ENCODE measurements at regions not wholly inside any gene's neighbourhood (a gene's known extent, or its start where the extent isn't known, plus 50 kb on each side); places are given as distances from the start of the nearest gene placed in this dataset.

DNA sequence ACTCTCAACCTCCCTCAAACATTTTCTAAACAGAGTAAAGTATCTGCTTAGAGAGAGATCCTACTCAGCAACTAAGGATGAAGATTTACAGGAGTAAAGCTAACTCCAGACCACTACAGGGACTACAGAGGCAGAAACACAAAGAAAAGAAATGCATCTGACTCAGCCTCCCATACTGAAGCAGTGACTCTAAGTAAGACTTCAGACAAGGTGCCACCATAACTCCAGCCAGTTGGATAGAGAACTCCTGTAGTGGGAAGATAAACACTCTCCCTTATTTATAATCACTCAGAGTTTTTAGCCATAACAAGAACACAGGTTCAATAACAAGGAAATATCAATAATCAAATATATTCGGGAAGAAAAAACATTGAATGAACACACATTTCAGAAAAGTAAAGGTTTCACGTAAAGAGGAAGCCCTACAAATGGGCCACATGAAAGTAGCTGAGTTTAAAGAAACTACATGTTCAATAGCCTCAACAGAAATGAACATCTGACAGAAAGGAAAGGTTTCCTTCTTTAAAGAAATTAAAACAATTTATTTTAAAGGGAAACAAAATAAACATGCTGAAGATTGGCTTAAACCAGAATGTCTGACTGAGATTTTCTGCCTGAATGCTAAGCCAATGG is 519.9 kb downstream of the KCNJ3 start:
- ChIA-PET CTCF (no interaction called here), POLR2A (no interaction called here)
- WGBS (ENCODE audit: missing lambda C conversion rate) = 27% methylated on average over 2 of the region's 2 CpGs
- H3K4me3 ChIP-seq = no peak overlapping the region
- no peak for ATAC-seq
- H3K27ac ChIP-seq = no peak overlapping the region
- H3K4me1 ChIP-seq = no peaks in the 10 kb centered on the region
- FAIRE-seq = no peak
- no peaks in the 10 kb centered on the region for H3K9me3 ChIP-seq
- no peak overlapping the region for H3K4me2 ChIP-seq
- DNase-seq (ENCODE audit: low read depth in 1 of 2, low spot score in 1 of 2) = no peak
- TF ChIP-seq MAZ (IDR thresholded peaks at IDR 0.05; ENCODE audit: borderline replicate concordance, low read depth, low read length) (no peak), POLR2AphosphoS2 (conservative IDR thresholded peaks at IDR 0.05; ENCODE audit: low read length) (no peak), TP53 (CRISPR knock-in tag; IDR thresholded peaks at IDR 0.05) (no peak), PHF8 (IDR thresholded peaks at IDR 0.05; ENCODE audit: borderline replicate concordance, low read depth) (no peak), HOXB13 (CRISPR knock-in tag; IDR thresholded peaks at IDR 0.05; ENCODE audit: low read depth) (no peak), FOSB (CRISPR knock-in tag; IDR thresholded peaks at IDR 0.05) (no peak), ZC3H11A (IDR thresholded peaks at IDR 0.05) (no peak), GATA3 (IDR thresholded peaks at IDR 0.05; ENCODE audit: borderline replicate concordance) (no peak), EHMT2 (IDR thresholded peaks at IDR 0.05; ENCODE audit: low read depth) (no peak)
- TF ChIP-seq, protein P1, sequence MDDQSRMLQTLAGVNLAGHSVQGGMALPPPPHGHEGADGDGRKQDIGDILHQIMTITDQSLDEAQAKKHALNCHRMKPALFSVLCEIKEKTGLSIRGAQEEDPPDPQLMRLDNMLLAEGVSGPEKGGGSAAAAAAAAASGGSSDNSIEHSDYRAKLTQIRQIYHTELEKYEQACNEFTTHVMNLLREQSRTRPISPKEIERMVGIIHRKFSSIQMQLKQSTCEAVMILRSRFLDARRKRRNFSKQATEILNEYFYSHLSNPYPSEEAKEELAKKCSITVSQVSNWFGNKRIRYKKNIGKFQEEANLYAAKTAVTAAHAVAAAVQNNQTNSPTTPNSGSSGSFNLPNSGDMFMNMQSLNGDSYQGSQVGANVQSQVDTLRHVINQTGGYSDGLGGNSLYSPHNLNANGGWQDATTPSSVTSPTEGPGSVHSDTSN (IDR thresholded peaks at IDR 0.05) = no peak
- TF ChIP-seq, protein P2, sequence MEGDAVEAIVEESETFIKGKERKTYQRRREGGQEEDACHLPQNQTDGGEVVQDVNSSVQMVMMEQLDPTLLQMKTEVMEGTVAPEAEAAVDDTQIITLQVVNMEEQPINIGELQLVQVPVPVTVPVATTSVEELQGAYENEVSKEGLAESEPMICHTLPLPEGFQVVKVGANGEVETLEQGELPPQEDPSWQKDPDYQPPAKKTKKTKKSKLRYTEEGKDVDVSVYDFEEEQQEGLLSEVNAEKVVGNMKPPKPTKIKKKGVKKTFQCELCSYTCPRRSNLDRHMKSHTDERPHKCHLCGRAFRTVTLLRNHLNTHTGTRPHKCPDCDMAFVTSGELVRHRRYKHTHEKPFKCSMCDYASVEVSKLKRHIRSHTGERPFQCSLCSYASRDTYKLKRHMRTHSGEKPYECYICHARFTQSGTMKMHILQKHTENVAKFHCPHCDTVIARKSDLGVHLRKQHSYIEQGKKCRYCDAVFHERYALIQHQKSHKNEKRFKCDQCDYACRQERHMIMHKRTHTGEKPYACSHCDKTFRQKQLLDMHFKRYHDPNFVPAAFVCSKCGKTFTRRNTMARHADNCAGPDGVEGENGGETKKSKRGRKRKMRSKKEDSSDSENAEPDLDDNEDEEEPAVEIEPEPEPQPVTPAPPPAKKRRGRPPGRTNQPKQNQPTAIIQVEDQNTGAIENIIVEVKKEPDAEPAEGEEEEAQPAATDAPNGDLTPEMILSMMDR (IDR thresholded peaks at IDR 0.05) = no peak
- TF ChIP-seq, protein P3, sequence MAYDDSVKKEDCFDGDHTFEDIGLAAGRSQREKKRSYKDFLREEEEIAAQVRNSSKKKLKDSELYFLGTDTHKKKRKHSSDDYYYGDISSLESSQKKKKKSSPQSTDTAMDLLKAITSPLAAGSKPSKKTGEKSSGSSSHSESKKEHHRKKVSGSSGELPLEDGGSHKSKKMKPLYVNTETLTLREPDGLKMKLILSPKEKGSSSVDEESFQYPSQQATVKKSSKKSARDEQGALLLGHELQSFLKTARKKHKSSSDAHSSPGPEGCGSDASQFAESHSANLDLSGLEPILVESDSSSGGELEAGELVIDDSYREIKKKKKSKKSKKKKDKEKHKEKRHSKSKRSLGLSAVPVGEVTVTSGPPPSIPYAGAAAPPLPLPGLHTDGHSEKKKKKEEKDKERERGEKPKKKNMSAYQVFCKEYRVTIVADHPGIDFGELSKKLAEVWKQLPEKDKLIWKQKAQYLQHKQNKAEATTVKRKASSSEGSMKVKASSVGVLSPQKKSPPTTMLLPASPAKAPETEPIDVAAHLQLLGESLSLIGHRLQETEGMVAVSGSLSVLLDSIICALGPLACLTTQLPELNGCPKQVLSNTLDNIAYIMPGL (CRISPR knock-in tag; IDR thresholded peaks at IDR 0.05; ENCODE audit: borderline replicate concordance) = no peak

DNA sequence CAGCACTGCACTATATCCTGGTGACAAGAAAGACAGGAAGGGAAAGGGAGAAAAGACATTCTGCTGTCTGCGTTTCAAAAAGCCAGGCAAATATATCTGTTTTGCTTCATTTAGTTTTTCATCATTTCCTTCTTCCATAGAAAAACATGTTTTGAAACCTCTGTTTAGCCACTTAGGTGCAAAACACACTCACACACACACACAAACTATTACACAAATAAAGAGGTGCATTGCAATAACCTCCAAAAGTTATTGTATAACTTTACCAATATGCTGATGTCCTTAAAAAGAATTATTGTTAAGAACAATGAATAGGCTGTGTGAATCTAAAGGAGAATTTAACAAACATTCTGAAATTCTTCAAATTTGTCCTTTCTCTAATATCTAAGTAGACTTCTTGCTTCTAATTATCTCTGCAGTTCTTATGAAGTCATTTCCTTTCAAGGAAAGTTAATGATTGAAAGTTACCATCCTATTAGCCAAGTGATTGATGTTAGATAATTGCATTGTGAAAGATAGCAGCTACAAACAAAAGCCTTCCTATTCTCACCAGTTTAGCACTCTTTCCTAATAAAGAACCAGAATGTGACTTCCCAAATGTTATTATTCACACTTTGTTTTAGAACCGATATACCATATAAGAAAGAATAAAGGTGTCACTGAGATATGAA is 516.7 kb downstream of the KCNJ3 start:
- no peak for FAIRE-seq

More for the DNA sequence above, 516.7 kb downstream of the KCNJ3 start:
- no peak for DNase-seq (ENCODE audit: low read depth in 1 of 2, low spot score in 1 of 2)
- POLR2A ChIA-PET = no interaction called here
- Histone ChIP-seq H3K4me2 (no peak overlapping the region), H3K4me1 (no peaks in the 10 kb centered on the region), H3K4me3 (no peak overlapping the region), H3K27ac (no peak overlapping the region), H3K9me3 (no peaks in the 10 kb centered on the region)
- TF ChIP-seq MYC (IDR thresholded peaks at IDR 0.05; ENCODE audit: borderline replicate concordance, low read length) (no peak), TP53 (CRISPR knock-in tag; IDR thresholded peaks at IDR 0.05) (no peak), KDM5A (IDR thresholded peaks at IDR 0.05) (no peak), CEBPB (IDR thresholded peaks at IDR 0.05) (no peak), EHMT2 (IDR thresholded peaks at IDR 0.05; ENCODE audit: low read depth) (no peak), ZSCAN20 (CRISPR knock-in tag; IDR thresholded peaks at IDR 0.05) (no peak)
- TF ChIP-seq, protein P4, sequence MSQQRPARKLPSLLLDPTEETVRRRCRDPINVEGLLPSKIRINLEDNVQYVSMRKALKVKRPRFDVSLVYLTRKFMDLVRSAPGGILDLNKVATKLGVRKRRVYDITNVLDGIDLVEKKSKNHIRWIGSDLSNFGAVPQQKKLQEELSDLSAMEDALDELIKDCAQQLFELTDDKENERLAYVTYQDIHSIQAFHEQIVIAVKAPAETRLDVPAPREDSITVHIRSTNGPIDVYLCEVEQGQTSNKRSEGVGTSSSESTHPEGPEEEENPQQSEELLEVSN (IDR thresholded peaks at IDR 0.05; ENCODE audit: borderline replicate concordance, low read depth) = no peak
- TF ChIP-seq, protein P5, sequence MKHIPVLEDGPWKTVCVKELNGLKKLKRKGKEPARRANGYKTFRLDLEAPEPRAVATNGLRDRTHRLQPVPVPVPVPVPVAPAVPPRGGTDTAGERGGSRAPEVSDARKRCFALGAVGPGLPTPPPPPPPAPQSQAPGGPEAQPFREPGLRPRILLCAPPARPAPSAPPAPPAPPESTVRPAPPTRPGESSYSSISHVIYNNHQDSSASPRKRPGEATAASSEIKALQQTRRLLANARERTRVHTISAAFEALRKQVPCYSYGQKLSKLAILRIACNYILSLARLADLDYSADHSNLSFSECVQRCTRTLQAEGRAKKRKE (CRISPR knock-in tag; IDR thresholded peaks at IDR 0.05; ENCODE audit: low read depth) = no peak
- CTCF ChIA-PET = no interaction called here
- WGBS (ENCODE audit: missing lambda C conversion rate) = 36% methylated on average over 2 of the region's 2 CpGs
- no peak for ATAC-seq

Measured in A549 (cell line).